Stimulated activated naive CD8-positive, alpha-beta T cell treated with anti-CD3 and anti-CD28 coated beads, Interleukin-15, amount 100 ng/mL, for 72 hours (primary cell): ENCODE measurements at regions not wholly inside any gene's neighbourhood (a gene's known extent, or its start where the extent isn't known, plus 50 kb on each side); places are given as distances from the start of the nearest gene placed in this dataset.

Source experiments
- ATAC-seq: fragments of 150-1000 bp; cut with Tn5 transposase; 2 replicates; pipeline ENCODE4 v1.10.0; 2021; ENCODE audit warnings: mild to moderate bottlenecking, moderate library complexity
- DNase-seq, 2 donors: peaks; one replicate each; pipeline ENCODE4 v3.0.0; 2021 to 2022
- H3K27ac Mint-ChIP-seq, 2 donors: one replicate each; pipeline ENCODE4 v1.8.0; 2022; ENCODE audit warnings: mild to moderate bottlenecking in 2 of 2, mixed read lengths in 2 of 2, moderate library complexity in 2 of 2
- H3K27me3 Mint-ChIP-seq: one replicate; pipeline ENCODE4 v1.8.0; 2022; ENCODE audit warnings: mixed read lengths
- H3K4me1 Mint-ChIP-seq: one replicate; pipeline ENCODE4 v1.8.0; 2022; ENCODE audit warnings: mild to moderate bottlenecking, mixed read lengths
- H3K4me3 Mint-ChIP-seq, 2 donors: one replicate each; pipeline ENCODE4 v1.8.0; 2022; ENCODE audit warnings: mild to moderate bottlenecking in 2 of 2, mixed read lengths in 2 of 2, moderate library complexity in 1 of 2
- H3K9me3 Mint-ChIP-seq, 2 donors: one replicate each; pipeline ENCODE4 v1.8.0; 2022; ENCODE audit warnings: mixed read lengths in 2 of 2

- Mint-ChIP-seq H3K27ac (no peak overlapping the region), H3K9me3 (no peaks in the 10 kb centered on the region), H3K27me3 (peaks cover 13% of the 10 kb centered on the region), H3K4me1 (no peaks in the 10 kb centered on the region), H3K4me3 (no peak overlapping the region)
- ATAC-seq (no peak), DNase-seq (no peak)
Measured at GRCh38 chr18:57223144-57223870, 76.4 kb downstream of the BOD1L2 start.

GRCh38 chr18:57230861-57231585 lies 84.1 kb downstream of the BOD1L2 start:
- H3K27me3 Mint-ChIP-seq, result peaks cover 12% of the 10 kb centered on the region
- DNase-seq (no peak), ATAC-seq (no peak)
- H3K4me1 Mint-ChIP-seq, result no peaks in the 10 kb centered on the region
- no peak overlapping the region for H3K4me3 Mint-ChIP-seq
- no peak overlapping the region for H3K27ac Mint-ChIP-seq
- H3K9me3 Mint-ChIP-seq, result peaks cover 0 to 5% of the 10 kb centered on the region in 2 donors

GRCh38 chr18:57231864-57232263 lies 85.0 kb downstream of the BOD1L2 start:
- Mint-ChIP-seq H3K27ac (no peak overlapping the region), H3K4me3 (no peak overlapping the region), H3K4me1 (no peaks in the 10 kb centered on the region), H3K9me3 (peaks cover 0 to 5% of the 10 kb centered on the region in 2 donors), H3K27me3 (peaks cover 4% of the 10 kb centered on the region)
- no peak for DNase-seq
- no peak for ATAC-seq

GRCh38 chr18:57234346-57234745 lies 87.5 kb downstream of the BOD1L2 start:
- Mint-ChIP-seq H3K4me1 (no peaks in the 10 kb centered on the region), H3K27me3 (no peaks in the 10 kb centered on the region), H3K27ac (no peak overlapping the region), H3K4me3 (no peak overlapping the region), H3K9me3 (no peaks in the 10 kb centered on the region)
- ATAC-seq (no peak), DNase-seq (no peak)

- ATAC-seq (no peak), DNase-seq (no peak)
- Mint-ChIP-seq H3K27me3 (no peaks in the 10 kb centered on the region), H3K27ac (no peak overlapping the region), H3K9me3 (no peaks in the 10 kb centered on the region), H3K4me1 (no peaks in the 10 kb centered on the region), H3K4me3 (no peak overlapping the region)
Measured at GRCh38 chr18:57241869-57242268, 95.0 kb downstream of the BOD1L2 start.

GRCh38 chr18:57242285-57242684 lies 95.4 kb downstream of the BOD1L2 start:
- no peak for DNase-seq
- Mint-ChIP-seq H3K4me3 (no peak overlapping the region), H3K4me1 (no peaks in the 10 kb centered on the region), H3K27me3 (no peaks in the 10 kb centered on the region), H3K9me3 (no peaks in the 10 kb centered on the region), H3K27ac (no peak overlapping the region)
- ATAC-seq, result no peak

- Mint-ChIP-seq H3K27ac (no peak overlapping the region), H3K4me1 (no peaks in the 10 kb centered on the region), H3K4me3 (no peak overlapping the region), H3K27me3 (no peaks in the 10 kb centered on the region), H3K9me3 (no peaks in the 10 kb centered on the region)
- DNase-seq (no peak), ATAC-seq (no peak)
Measured at GRCh38 chr18:57243624-57244179, 96.8 kb downstream of the BOD1L2 start.

GRCh38 chr18:57249179-57249578 lies 102.3 kb downstream of the BOD1L2 start:
- H3K27ac Mint-ChIP-seq, result no peak overlapping the region
- no peak overlapping the region for H3K4me3 Mint-ChIP-seq
- DNase-seq (no peak), ATAC-seq (no peak)
- H3K27me3 Mint-ChIP-seq, result peaks cover 12% of the 10 kb centered on the region
- H3K4me1 Mint-ChIP-seq, result no peaks in the 10 kb centered on the region
- H3K9me3 Mint-ChIP-seq, result no peaks in the 10 kb centered on the region

GRCh38 chr18:57249883-57250282 lies 102.5 kb upstream of the ST8SIA3 start:
- H3K4me1 Mint-ChIP-seq, result no peaks in the 10 kb centered on the region
- H3K4me3 Mint-ChIP-seq, result no peak overlapping the region
- DNase-seq (no peak), ATAC-seq (no peak)
- H3K9me3 Mint-ChIP-seq, result no peaks in the 10 kb centered on the region
- no peak overlapping the region for H3K27ac Mint-ChIP-seq
- H3K27me3 Mint-ChIP-seq, result peaks cover 17% of the 10 kb centered on the region

- H3K4me3 Mint-ChIP-seq, result no peak overlapping the region
- H3K4me1 Mint-ChIP-seq, result no peaks in the 10 kb centered on the region
- H3K9me3 Mint-ChIP-seq, result no peaks in the 10 kb centered on the region
- ATAC-seq, result no peak
- peaks cover 17% of the 10 kb centered on the region for H3K27me3 Mint-ChIP-seq
- H3K27ac Mint-ChIP-seq, result no peak overlapping the region
- DNase-seq, result no peak
Measured at GRCh38 chr18:57251747-57252146, 100.6 kb upstream of the ST8SIA3 start.

GRCh38 chr18:57253903-57254302 lies 98.5 kb upstream of the ST8SIA3 start:
- no peak overlapping the region for H3K4me3 Mint-ChIP-seq
- no peaks in the 10 kb centered on the region for H3K4me1 Mint-ChIP-seq
- no peak overlapping the region for H3K27ac Mint-ChIP-seq
- H3K9me3 Mint-ChIP-seq, result peaks cover 0 to 1% of the 10 kb centered on the region in 2 donors
- H3K27me3 Mint-ChIP-seq, result peaks cover 17% of the 10 kb centered on the region
- ATAC-seq (no peak), DNase-seq (no peak)

GRCh38 chr18:57258131-57258777 lies 94.1 kb upstream of the ST8SIA3 start:
- peaks cover 6% of the 10 kb centered on the region for H3K27me3 Mint-ChIP-seq
- H3K27ac Mint-ChIP-seq, result no peak overlapping the region
- DNase-seq, result no peak
- H3K4me1 Mint-ChIP-seq, result no peaks in the 10 kb centered on the region
- no peak overlapping the region for H3K4me3 Mint-ChIP-seq
- no peak for ATAC-seq
- H3K9me3 Mint-ChIP-seq, result peaks cover 0 to 10% of the 10 kb centered on the region in 2 donors

GRCh38 chr18:57267368-57267925 lies 84.9 kb upstream of the ST8SIA3 start:
- Mint-ChIP-seq H3K9me3 (peaks cover 0 to 5% of the 10 kb centered on the region in 2 donors), H3K27ac (no peak overlapping the region), H3K4me1 (no peaks in the 10 kb centered on the region), H3K27me3 (peaks cover 5% of the 10 kb centered on the region), H3K4me3 (no peak overlapping the region)
- DNase-seq (no peak), ATAC-seq (no peak)

- H3K27me3 Mint-ChIP-seq, result peaks cover 14% of the 10 kb centered on the region
- ATAC-seq, result no peak
- H3K9me3 Mint-ChIP-seq, result peaks cover 0 to 5% of the 10 kb centered on the region in 2 donors
- no peak overlapping the region for H3K27ac Mint-ChIP-seq
- no peak for DNase-seq
- no peak overlapping the region for H3K4me3 Mint-ChIP-seq
- no peaks in the 10 kb centered on the region for H3K4me1 Mint-ChIP-seq
Measured at GRCh38 chr18:57269756-57270155, 82.6 kb upstream of the ST8SIA3 start.

- ATAC-seq (no peak), DNase-seq (no peak)
- Mint-ChIP-seq H3K27me3 (peaks cover 14% of the 10 kb centered on the region), H3K27ac (no peak overlapping the region), H3K4me1 (no peaks in the 10 kb centered on the region), H3K4me3 (no peak overlapping the region), H3K9me3 (peaks cover 0 to 5% of the 10 kb centered on the region in 2 donors)
Measured at GRCh38 chr18:57270156-57270555, 82.2 kb upstream of the ST8SIA3 start.
